HG03342 (cell line): ENCODE measurements at regions not wholly inside any gene's neighbourhood (a gene's known extent, or its start where the extent isn't known, plus 50 kb on each side); places are given as distances from the start of the nearest gene placed in this dataset.

Experiments
- ATAC-seq: cut with Tn5 transposase; IDR thresholded peaks from one replicate; pipeline ENCODE4 v1.9.1; 2021; ENCODE audit warnings: mild to moderate bottlenecking, moderate library complexity; ENCODE audit not compliant: unreplicated experiment

- ATAC-seq: no peak
Measured at GRCh38 chr12:107610021-107610859, 75.4 kb upstream of the PWP1 start.

GRCh38 chr12:107612508-107612907, 73.1 kb upstream of the PWP1 start:
- no peak for ATAC-seq

GRCh38 chr12:107616941-107617340, 68.7 kb upstream of the PWP1 start:
- no peak for ATAC-seq

- ATAC-seq: no peak
Measured at GRCh38 chr12:107618106-107618505, 67.5 kb upstream of the PWP1 start.

GRCh38 chr12:107619831-107620230, 65.8 kb upstream of the PWP1 start:
- ATAC-seq: no peak

- no peak for ATAC-seq
Measured at GRCh38 chr12:107622001-107622400, 63.6 kb upstream of the PWP1 start.

- ATAC-seq: no peak
Measured at GRCh38 chr12:107624493-107624892, 61.1 kb upstream of the PWP1 start.

GRCh38 chr12:107631715-107632114, 53.9 kb upstream of the PWP1 start:
- ATAC-seq: no peak

GRCh38 chr12:107632246-107632645, 53.4 kb upstream of the PWP1 start:
- no peak for ATAC-seq

GRCh38 chr12:107634530-107634929, 51.1 kb upstream of the PWP1 start:
- no peak for ATAC-seq

- ATAC-seq: no peak
Measured at GRCh38 chr12:107635139-107635538, 50.5 kb upstream of the PWP1 start.
